Muscle layer of duodenum (tissue), 2 donors: ENCODE measurements at regions not wholly inside any gene's neighbourhood (a gene's known extent, or its start where the extent isn't known, plus 50 kb on each side); places are given as distances from the start of the nearest gene placed in this dataset.

Source experiments
- H3K27ac ChIP-seq: one replicate; pipeline ENCODE4 v1.7.0; 2013; ENCODE audit warnings: mild to moderate bottlenecking, low read length
- H3K27me3 ChIP-seq: one replicate; pipeline ENCODE4 v1.7.0; 2013; ENCODE audit warnings: low read depth, mild to moderate bottlenecking, control low read depth, low read length
- H3K36me3 ChIP-seq, 2 donors: one replicate each; pipeline ENCODE4 v1.7.0; 2013; ENCODE audit warnings: low read length in 2 of 2, control low read depth in 1 of 2, mild to moderate bottlenecking in 1 of 2; ENCODE audit not compliant: insufficient read depth in 2 of 2, control insufficient read depth in 1 of 2
- H3K4me1 ChIP-seq, 2 donors: one replicate each; pipeline ENCODE4 v1.7.0; 2013; ENCODE audit warnings: low read length in 2 of 2, mild to moderate bottlenecking in 2 of 2, control low read depth in 1 of 2, moderate library complexity in 1 of 2; ENCODE audit not compliant: insufficient read depth in 2 of 2, control insufficient read depth in 1 of 2
- H3K4me3 ChIP-seq, 2 donors: one replicate each; pipeline ENCODE4 v1.7.0; 2013; ENCODE audit warnings: low read length in 2 of 2, low read depth in 1 of 2, mild to moderate bottlenecking in 1 of 2
- H3K9me3 ChIP-seq, 2 donors: one replicate each; pipeline ENCODE4 v1.7.0; 2013; ENCODE audit warnings: low read length in 2 of 2, control low read depth in 1 of 2, mild to moderate bottlenecking in 1 of 2; ENCODE audit not compliant: control insufficient read depth in 1 of 2
- donor health status: healthy.

DNA sequence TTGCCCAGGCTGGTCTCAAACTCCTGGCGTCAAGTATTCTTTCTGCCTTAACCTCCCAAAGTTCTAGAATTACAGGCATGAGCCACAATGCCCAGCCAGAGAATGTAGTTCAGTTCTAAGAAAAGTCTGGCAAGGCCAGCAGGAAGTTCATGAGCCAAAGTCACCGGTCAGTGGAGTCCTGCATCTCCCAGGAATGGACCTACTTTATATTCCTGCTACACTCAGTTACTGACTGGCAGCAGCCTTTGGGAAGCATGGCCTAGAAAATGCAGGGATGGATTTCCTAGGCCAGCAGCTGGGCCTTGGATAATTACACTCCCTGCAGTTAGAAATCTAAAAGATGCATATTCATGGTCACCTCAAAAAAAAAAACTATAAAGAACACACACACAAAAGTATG is 135.7 kb downstream of the CAAP1 start:
- Histone ChIP-seq H3K4me1 (no peaks in the 10 kb centered on the region), H3K4me3 (no peak overlapping the region), H3K36me3 (no peaks in the 10 kb centered on the region), H3K9me3 (no peaks in the 10 kb centered on the region), H3K27me3 (no peaks in the 10 kb centered on the region), H3K27ac (no peak overlapping the region)

DNA sequence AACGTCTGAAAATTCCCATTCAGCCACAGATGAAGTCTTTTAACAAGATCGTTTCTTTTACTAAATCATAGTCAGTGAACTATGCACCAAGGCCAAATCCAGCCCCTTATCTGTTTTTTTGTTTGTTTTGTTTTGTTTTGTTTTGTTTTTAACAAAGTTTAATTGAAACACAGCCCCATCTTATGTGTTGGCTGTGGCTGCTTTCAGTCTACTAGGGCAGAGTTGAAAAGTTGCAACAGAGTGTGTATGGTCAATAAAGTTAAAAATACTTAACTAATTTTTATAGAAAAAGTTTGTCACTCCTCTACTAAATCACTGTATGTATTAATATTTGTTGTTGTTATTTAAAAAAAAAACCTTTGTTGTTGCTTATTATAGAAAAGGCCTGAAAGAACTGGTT is 137.1 kb downstream of the CAAP1 start:
- H3K27ac ChIP-seq, result no peak overlapping the region
- no peaks in the 10 kb centered on the region for H3K4me1 ChIP-seq
- H3K27me3 ChIP-seq, result no peaks in the 10 kb centered on the region
- no peak overlapping the region for H3K4me3 ChIP-seq
- no peaks in the 10 kb centered on the region for H3K36me3 ChIP-seq
- H3K9me3 ChIP-seq, result no peaks in the 10 kb centered on the region

DNA sequence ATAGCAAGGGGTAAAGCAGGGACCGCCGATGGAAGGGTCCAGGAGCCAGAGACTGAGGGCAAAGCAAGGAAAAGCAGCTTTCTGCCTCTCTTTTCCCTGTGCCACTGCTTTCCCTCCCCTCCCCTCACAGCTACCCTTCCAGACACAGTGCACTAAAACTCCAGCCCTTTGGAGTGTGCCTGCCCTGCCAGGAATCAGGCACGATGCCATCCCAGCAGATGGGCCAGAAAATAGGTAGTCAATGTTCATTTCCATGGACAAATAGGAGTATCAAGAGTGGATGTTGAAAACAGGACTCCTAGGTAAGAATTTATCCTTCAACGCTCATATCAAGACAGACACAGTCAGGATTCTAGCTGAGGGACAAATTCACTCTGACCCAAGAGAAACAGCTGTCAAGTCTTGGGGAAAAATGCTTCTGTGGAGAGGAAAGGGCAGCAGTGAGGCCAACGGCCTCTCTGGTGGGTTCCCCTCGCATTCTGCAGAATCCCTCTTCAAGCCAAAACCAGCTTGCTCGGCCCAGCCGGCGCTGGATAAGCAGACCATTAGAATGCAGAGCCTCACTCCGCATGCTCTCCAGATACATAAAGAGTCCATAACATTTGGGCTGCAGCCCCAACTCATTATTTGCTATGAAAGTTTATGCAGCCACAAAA is 138.0 kb downstream of the CAAP1 start:
- Histone ChIP-seq H3K36me3 (no peaks in the 10 kb centered on the region), H3K27ac (no peak overlapping the region), H3K27me3 (no peaks in the 10 kb centered on the region), H3K4me3 (no peak overlapping the region), H3K4me1 (no peaks in the 10 kb centered on the region), H3K9me3 (no peaks in the 10 kb centered on the region)

DNA sequence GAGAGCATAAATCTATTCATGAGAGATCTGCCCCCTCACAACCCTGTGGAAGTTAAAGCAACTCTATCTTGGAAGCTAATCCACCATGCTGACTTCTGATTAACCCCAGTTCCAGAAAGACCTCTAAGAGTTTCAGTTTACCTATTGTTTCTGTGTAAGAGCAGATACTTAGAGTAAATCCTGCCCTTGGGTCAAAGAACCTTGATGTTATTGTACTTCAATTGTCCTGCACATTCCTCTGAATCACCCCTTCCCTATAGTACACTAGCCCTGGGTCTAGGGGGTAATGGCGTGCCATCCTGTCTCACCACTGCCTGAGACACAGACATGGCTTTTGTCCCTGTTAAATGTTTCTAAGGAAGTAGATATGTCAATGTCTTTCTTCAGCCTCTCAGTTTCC is 138.6 kb downstream of the CAAP1 start:
- no peaks in the 10 kb centered on the region for H3K36me3 ChIP-seq
- H3K27me3 ChIP-seq, result no peaks in the 10 kb centered on the region
- no peaks in the 10 kb centered on the region for H3K9me3 ChIP-seq
- H3K4me3 ChIP-seq, result no peak overlapping the region
- no peaks in the 10 kb centered on the region for H3K4me1 ChIP-seq
- H3K27ac ChIP-seq, result no peak overlapping the region

DNA sequence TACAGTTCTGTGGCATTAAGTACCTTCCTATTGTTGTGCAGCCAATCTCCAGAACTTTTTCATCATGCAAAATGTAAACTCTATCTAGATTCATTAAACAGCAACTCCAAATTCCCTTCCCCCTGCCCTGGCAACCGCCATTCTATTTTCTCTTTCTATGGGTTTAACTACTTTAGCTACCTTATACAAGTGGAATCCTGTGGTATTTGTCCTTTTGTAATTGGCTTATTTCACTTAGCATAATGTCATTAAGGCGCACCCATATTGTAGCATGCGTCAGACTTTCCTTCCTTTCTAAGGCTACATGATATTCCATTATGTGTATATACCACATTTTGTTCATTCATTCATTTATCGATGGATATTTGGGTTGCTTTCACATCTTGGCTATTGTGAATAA is 142.4 kb downstream of the CAAP1 start:
- H3K4me1 ChIP-seq, result no peaks in the 10 kb centered on the region
- H3K27ac ChIP-seq, result no peak overlapping the region
- no peaks in the 10 kb centered on the region for H3K27me3 ChIP-seq
- H3K36me3 ChIP-seq, result no peaks in the 10 kb centered on the region
- no peak overlapping the region for H3K4me3 ChIP-seq
- H3K9me3 ChIP-seq, result no peaks in the 10 kb centered on the region

DNA sequence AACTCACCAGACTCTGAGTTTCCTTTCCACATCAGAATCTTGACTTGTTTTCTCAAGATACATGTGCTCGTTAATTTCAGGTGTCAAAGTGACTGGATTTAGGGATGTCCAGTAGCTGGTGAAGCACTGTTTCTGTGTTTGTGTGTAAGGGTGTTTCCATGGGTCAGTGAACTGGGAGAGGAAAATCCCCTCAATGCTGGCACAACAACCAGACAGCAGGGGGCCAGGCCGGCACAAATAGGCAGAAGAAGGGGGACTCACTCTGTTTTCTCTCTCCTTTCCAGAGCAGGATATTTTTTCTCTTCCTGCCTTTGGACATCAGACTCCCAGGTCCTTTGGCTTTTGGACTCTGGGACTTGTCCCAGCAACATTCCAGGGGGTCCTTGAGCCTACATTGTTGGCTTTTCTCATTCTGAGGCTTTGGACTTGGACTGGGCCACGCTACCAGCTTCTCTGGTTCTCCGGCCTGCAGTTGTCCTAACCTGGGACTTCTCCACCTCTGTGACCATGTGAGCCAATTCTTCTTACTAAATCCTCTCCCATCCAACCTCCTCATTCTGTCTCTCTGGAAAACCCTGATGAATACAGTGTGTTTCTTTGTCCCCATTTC is 144.0 kb downstream of the CAAP1 start:
- Histone ChIP-seq H3K9me3 (no peaks in the 10 kb centered on the region), H3K27me3 (no peaks in the 10 kb centered on the region)

DNA sequence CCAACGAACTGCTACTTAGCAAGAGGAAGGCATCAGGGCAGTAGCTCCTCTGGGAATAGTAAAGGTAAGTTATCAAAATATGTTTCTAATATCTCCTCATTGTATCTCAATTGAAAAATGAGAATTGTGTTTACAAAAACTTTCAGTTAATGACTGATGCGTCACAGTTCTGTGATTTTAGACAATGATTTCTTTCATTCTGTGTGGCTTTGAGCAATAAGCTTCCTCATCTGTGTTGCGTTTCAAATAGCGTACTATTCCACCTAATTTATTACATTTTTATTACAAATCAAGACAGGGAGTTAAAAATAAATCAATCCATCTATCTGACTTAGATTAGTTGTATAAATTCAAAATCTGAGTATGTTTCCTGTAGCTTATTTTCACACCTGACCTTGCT is 145.0 kb downstream of the CAAP1 start:
- no peaks in the 10 kb centered on the region for H3K9me3 ChIP-seq
- H3K27me3 ChIP-seq, result no peaks in the 10 kb centered on the region
- no peaks in the 10 kb centered on the region for H3K36me3 ChIP-seq
- H3K4me3 ChIP-seq, result no peak overlapping the region
- no peak overlapping the region for H3K27ac ChIP-seq
- no peaks in the 10 kb centered on the region for H3K4me1 ChIP-seq

More for the DNA sequence above, 144.0 kb downstream of the CAAP1 start:
- no peak overlapping the region for H3K27ac ChIP-seq
- H3K4me3 ChIP-seq, result no peak overlapping the region
- no peaks in the 10 kb centered on the region for H3K36me3 ChIP-seq
- no peaks in the 10 kb centered on the region for H3K4me1 ChIP-seq

DNA sequence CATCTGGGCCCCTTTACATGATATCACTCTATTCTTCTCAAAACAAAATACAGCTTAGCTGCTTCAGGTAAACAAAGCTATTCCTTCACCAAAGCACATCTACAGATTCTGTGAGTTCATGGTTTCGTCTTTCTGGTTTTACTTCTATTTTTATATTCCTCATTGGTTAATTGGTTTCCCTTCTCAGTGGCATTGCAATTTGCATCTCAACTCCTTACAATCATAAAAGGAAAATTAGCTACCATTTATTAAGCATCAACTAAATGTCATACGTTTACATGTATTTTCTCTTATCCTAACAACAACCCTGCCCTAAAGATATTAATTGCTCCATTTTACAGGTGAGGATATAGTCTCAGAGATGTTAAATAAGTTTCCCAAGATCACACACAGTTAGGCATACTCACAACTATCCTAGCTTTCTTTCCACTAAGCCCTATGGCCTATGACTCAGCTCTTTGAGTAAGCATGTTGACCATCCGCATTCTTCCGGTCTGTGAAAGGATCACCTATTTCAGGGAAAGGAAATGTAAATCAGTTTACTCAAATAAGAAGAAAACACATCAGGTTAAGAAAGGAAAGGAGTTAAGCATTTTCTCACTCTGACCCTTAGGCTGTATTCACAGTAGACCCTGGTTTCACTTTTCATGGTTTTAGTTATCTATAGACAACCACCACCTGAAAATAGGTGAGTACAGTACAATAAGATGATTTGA is 146.1 kb downstream of the CAAP1 start:
- no peaks in the 10 kb centered on the region for H3K36me3 ChIP-seq
- no peak overlapping the region for H3K27ac ChIP-seq
- H3K27me3 ChIP-seq, result no peaks in the 10 kb centered on the region
- H3K4me3 ChIP-seq, result no peak overlapping the region
- no peaks in the 10 kb centered on the region for H3K4me1 ChIP-seq
- no peaks in the 10 kb centered on the region for H3K9me3 ChIP-seq

DNA sequence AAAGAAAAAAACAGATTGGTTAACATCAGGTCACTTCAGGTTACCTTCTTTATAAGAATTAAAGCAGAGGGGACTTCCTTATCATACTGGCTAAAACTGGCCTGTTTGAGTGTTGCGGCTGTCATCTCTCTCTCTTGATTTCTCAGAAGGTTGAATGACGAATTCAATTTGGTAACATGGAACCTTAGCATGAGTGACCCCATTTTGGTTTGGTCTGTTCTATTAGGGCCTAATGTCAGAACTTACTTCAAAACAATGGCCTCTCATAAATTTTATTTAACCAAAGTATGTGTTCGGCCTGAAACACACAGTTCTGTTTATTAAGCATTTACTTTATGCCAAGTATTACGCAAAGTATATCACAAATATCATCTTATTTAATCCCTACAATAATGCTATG is 147.5 kb downstream of the CAAP1 start:
- no peaks in the 10 kb centered on the region for H3K4me1 ChIP-seq
- H3K9me3 ChIP-seq, result no peaks in the 10 kb centered on the region
- no peak overlapping the region for H3K27ac ChIP-seq
- H3K36me3 ChIP-seq, result no peaks in the 10 kb centered on the region
- no peaks in the 10 kb centered on the region for H3K27me3 ChIP-seq
- no peak overlapping the region for H3K4me3 ChIP-seq

DNA sequence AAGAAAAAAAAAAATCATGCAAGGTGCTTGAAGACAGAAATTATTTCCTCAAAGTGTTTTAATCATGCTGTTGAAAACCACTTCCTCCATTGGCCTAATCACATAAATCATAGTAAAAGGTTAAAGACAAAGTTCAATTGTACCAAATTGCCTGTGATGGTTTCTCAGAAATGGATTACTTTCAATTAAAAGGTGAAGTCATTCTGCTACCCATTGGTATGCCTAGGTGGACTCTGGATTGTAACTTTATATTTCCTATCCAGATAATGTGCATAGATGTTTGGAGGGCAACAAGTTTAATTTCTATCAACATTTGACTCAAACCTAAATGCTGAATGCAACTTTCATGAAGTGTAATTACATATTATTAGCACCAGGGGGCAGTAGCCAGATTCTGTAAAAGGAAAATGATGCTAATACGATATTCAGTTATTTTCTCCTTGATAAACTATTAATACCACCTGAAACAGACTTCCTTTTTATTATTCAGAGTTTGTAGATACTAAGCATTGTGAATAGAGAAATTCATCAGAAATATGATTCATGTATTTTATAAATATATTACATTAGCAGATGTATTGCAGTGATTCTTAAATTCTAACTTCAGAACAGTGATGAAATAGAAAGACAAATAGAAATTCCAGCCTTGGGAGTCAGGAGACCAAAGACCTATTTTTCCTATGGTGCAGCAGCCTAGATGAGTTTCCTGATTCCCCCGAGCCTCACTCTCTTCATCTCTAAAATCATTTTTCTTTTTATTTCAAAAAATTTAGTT is 148.2 kb downstream of the CAAP1 start:
- H3K4me3 ChIP-seq, result no peak overlapping the region
- no peak overlapping the region for H3K27ac ChIP-seq
- peaks cover 0 to 2% of the 10 kb centered on the region in 2 donors for H3K9me3 ChIP-seq
- no peaks in the 10 kb centered on the region for H3K36me3 ChIP-seq
- no peaks in the 10 kb centered on the region for H3K27me3 ChIP-seq
- no peaks in the 10 kb centered on the region for H3K4me1 ChIP-seq

DNA sequence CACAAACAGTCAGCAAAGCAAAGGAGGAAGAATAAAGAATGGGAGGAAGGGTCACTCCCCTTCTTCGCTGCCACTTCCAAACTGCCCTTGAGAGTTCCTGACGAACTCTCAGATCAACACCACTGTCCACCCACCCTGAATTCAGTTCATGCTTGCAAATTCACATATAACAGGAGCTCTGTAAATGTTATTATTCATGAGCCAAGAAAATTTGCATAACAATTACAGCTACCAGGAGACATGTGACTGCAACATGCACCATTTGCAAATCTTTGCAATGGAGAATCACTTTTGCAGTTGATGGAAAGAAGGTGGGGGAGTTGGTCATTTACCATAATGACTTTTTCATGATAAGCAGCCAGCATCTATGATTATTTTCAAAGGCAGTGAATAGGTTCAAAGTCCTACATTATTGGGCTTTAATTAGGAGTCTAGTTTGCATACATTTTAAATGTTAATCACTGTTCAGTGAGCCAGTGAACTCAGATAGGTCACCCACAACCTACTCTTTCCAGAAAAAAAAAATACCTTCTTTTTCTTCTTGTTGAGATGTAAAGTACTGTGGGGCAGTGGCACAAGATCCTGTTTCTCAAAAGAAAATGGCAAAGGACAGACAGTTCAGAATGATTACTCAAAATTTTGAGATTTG is 149.7 kb downstream of the CAAP1 start:
- Histone ChIP-seq H3K27me3 (no peaks in the 10 kb centered on the region), H3K36me3 (no peaks in the 10 kb centered on the region), H3K4me3 (no peak overlapping the region), H3K27ac (no peak overlapping the region), H3K4me1 (no peaks in the 10 kb centered on the region), H3K9me3 (peaks cover 0 to 6% of the 10 kb centered on the region in 2 donors)
